ENCODE measurements at regions not wholly inside any gene's neighbourhood (a gene's known extent, or its start where the extent isn't known, plus 50 kb on each side); places are given as distances from the start of the nearest gene placed in this dataset.

- in situ Hi-C loops (cut with MboI; ENCODE audit: low sequenced_read_pairs, unreplicated experiment) = no loop called here
- TF ChIP-seq, protein P1, sequence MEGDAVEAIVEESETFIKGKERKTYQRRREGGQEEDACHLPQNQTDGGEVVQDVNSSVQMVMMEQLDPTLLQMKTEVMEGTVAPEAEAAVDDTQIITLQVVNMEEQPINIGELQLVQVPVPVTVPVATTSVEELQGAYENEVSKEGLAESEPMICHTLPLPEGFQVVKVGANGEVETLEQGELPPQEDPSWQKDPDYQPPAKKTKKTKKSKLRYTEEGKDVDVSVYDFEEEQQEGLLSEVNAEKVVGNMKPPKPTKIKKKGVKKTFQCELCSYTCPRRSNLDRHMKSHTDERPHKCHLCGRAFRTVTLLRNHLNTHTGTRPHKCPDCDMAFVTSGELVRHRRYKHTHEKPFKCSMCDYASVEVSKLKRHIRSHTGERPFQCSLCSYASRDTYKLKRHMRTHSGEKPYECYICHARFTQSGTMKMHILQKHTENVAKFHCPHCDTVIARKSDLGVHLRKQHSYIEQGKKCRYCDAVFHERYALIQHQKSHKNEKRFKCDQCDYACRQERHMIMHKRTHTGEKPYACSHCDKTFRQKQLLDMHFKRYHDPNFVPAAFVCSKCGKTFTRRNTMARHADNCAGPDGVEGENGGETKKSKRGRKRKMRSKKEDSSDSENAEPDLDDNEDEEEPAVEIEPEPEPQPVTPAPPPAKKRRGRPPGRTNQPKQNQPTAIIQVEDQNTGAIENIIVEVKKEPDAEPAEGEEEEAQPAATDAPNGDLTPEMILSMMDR (IDR thresholded peaks at IDR 0.05; ENCODE audit: borderline replicate concordance, control extremely low read depth, extremely low read depth, insufficient read depth, missing control alignments) = no peak
- no peak for DNase-seq (ENCODE audit: low spot score)
These were observed 433.7 kb downstream of the GPM6A start for GRCh38 chr4:175378372-175378771.

DNA sequence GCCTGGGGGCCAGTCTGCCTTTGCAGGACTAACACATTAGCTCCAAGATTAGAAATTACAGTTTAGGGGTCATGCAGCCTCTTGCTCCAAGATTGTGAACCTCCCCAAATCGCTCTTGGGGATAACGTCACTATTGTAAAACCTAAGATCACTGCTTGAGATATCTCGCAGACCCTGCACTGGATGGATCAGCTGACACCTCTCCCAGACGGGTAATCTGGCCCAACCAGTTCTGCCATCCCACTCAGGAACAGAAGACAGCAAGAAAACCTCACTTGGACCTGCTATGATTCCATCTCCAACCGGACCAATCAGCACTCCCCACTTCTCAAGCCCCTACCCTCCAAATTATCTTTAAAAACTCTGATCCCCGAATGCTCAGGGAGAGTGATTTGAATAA lies 431.2 kb downstream of the GPM6A start:
- TF ChIP-seq, protein P1 (IDR thresholded peaks at IDR 0.05; ENCODE audit: borderline replicate concordance, control extremely low read depth, extremely low read depth, insufficient read depth, missing control alignments) = no peak
- DNase-seq (ENCODE audit: low spot score) = no peak
- in situ Hi-C loops (cut with MboI; ENCODE audit: low sequenced_read_pairs, unreplicated experiment) = no loop called here

- in situ Hi-C loops (cut with MboI; ENCODE audit: low sequenced_read_pairs, unreplicated experiment) = no loop called here
- no peak for DNase-seq (ENCODE audit: low spot score)
- TF ChIP-seq, protein P1 (IDR thresholded peaks at IDR 0.05; ENCODE audit: borderline replicate concordance, control extremely low read depth, extremely low read depth, insufficient read depth, missing control alignments) = no peak
These were observed 426.3 kb downstream of the GPM6A start for GRCh38 chr4:175385797-175386196.

GRCh38 chr4:175386776-175387507 lies 425.1 kb downstream of the GPM6A start:
- TF ChIP-seq, protein P1 (IDR thresholded peaks at IDR 0.05; ENCODE audit: borderline replicate concordance, control extremely low read depth, extremely low read depth, insufficient read depth, missing control alignments) = no peak
- in situ Hi-C loops (cut with MboI; ENCODE audit: low sequenced_read_pairs, unreplicated experiment) = no loop called here
- DNase-seq (ENCODE audit: low spot score) = no peak

DNA sequence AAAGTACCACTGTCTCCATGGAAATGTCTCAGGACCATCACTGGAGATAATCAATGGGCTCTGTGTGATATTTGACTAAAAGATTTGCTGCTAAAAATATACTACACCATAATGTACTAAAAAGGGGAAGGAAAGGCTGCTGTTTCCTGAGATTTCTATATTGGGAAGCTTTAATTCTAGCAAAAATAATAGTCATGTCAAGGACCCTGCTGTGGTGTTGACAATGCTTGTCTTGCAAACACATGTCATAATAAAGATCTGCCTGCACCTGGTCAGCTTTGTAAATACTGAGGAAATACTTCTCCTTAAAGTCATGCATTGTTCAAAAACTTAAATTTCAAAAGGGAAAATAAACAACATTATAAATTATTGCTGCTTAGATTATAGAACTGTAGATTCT lies 417.9 kb downstream of the GPM6A start:
- in situ Hi-C loops (cut with MboI; ENCODE audit: low sequenced_read_pairs, unreplicated experiment) = no loop called here
- no peak for DNase-seq (ENCODE audit: low spot score)
- TF ChIP-seq, protein P1 (IDR thresholded peaks at IDR 0.05; ENCODE audit: borderline replicate concordance, control extremely low read depth, extremely low read depth, insufficient read depth, missing control alignments) = no peak

DNA sequence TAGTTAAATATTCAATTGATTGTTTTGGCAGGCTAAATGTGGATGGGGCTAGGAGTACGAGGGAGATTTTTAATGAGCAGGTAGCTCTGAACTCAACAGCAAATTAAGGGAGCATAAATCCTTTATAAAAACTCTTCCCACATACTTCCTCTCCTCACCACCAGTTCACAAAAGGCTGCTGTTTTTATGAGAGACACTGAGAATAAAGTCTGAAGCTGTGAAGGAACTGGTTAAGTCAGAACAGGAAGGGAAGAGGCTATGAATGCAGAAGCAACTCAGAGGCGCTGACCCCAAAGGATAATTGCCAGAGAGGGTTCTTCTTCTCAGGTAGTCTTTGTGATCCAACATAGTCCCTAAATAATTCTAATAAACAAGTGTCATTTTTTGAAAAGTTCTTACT lies 406.1 kb downstream of the GPM6A start:
- in situ Hi-C loops (cut with MboI; ENCODE audit: low sequenced_read_pairs, unreplicated experiment) = no loop called here
- TF ChIP-seq, protein P1 (IDR thresholded peaks at IDR 0.05; ENCODE audit: borderline replicate concordance, control extremely low read depth, extremely low read depth, insufficient read depth, missing control alignments) = no peak
- no peak for DNase-seq (ENCODE audit: low spot score)
